Prostate gland (tissue), 2 donors: ENCODE measurements at regions not wholly inside any gene's neighbourhood (a gene's known extent, or its start where the extent isn't known, plus 50 kb on each side); places are given as distances from the start of the nearest gene placed in this dataset.

ENCODE experiments used
- DNase-seq: peaks from one replicate; pipeline ENCODE4 v3.0.0-alpha.2; 2019; ENCODE audit warnings: low spot score
- H3K27ac ChIP-seq, 2 donors: fragments of 200-600 bp; sonication (generic); 2 replicates each; pipeline ENCODE4 v1.5.1; 2017 to 2019
- H3K27me3 ChIP-seq: fragments of 200-600 bp; sonication (generic); replicated peaks from 2 replicates; pipeline ENCODE4 v1.5.1; 2019; ENCODE audit not compliant: insufficient read depth
- H3K36me3 ChIP-seq, 2 donors: fragments of 200-600 bp; sonication (generic); 1 replicate in 1 of 2; 2 replicates in 1 of 2; pipeline versions ENCODE4 v1.5.1 to v1.8.1; 2017 to 2019
- H3K4me1 ChIP-seq: fragments of 200-600 bp; sonication (generic); replicated peaks from 2 replicates; pipeline ENCODE4 v1.5.1; 2019
- H3K4me3 ChIP-seq, 2 donors: fragments of 200-600 bp; sonication (generic); 2 replicates each; pipeline ENCODE4 v1.5.1; 2017 to 2019
- H3K9me3 ChIP-seq: fragments of 200-600 bp; sonication (generic); 2 replicates; pipeline ENCODE4 v1.5.1; 2017
- CTCF ChIP-seq, 4 experiments: fragments of 200-600 bp in 2 of 4; fragments of 450-650 bp in 2 of 4; sonication (generic) in 2 of 4; IDR thresholded peaks; 1 replicate in 3 of 4; 2 replicates in 1 of 4; pipeline ENCODE4 v1.5.1; 2016 to 2019; ENCODE audit warnings: antibody characterized with exemption in 4 of 4, mild to moderate bottlenecking in 2 of 4, moderate library complexity in 2 of 4
- POLR2A ChIP-seq: fragments of 450-650 bp; IDR thresholded peaks from one replicate; pipeline ENCODE4 v1.6.1; 2016; ENCODE audit warnings: antibody characterized with exemption, mild to moderate bottlenecking
- POLR2AphosphoS5 ChIP-seq: sonication (generic); formaldehyde crosslinking; IDR thresholded peaks from one replicate; pipeline ENCODE4 v1.6.1; 2017; ENCODE audit warnings: antibody characterized with exemption
- WGBS: methylation state at CpG from one replicate; pipeline ENCODE4 v1.1.5; 2018; 5-methylcytosine and 5-hydroxymethylcytosine counted together
- intact Hi-C: fragments of 100-400 bp; cut with DNase I; formaldehyde crosslinking; loops from one replicate; pipeline ENCODE4 v1.14.2; 2022

GRCh38 chr12:47378907-47379306 lies 299.1 kb upstream of the AMIGO2 start:
- no peak overlapping the region for H3K27ac ChIP-seq
- H3K27me3 ChIP-seq: no peaks in the 10 kb centered on the region
- no peak overlapping the region for H3K4me3 ChIP-seq
- TF ChIP-seq CTCF (IDR thresholded peaks at IDR 0.05) (no peak), POLR2A (no peak), POLR2AphosphoS5 (no peak)
- H3K36me3 ChIP-seq: no peaks in the 10 kb centered on the region
- no peaks in the 10 kb centered on the region for H3K9me3 ChIP-seq
- intact Hi-C loops: no loop called here
- H3K4me1 ChIP-seq: no peaks in the 10 kb centered on the region
- no peak for DNase-seq

DNA sequence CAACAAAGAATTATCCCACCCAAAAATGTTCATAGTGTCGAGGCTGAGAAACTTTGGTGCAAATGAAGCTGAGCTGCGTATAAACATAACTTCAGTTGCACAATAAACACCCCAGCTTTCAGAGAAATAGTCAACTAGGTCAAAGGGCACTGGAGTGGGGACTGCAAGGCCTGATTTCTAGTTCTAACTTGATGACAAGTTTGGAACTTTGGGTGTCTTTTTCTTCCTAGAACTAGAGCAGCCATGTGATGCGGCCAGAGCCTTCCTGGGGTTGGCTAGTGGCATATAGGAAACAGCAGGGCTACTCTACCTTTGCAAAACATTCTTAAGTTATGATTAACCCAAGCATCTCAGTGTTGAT lies 298.4 kb upstream of the AMIGO2 start:
- Histone ChIP-seq H3K27me3 (no peaks in the 10 kb centered on the region), H3K9me3 (no peaks in the 10 kb centered on the region), H3K4me1 (no peaks in the 10 kb centered on the region), H3K36me3 (no peaks in the 10 kb centered on the region), H3K27ac (no peak overlapping the region), H3K4me3 (no peak overlapping the region)
- no peak for DNase-seq
- WGBS: 63% methylated on average over 3 of the region's 3 CpGs
- intact Hi-C loops: no loop called here
- TF ChIP-seq POLR2AphosphoS5: no peak
- TF ChIP-seq POLR2A: no peak
- no peak for TF ChIP-seq CTCF (IDR thresholded peaks at IDR 0.05)

GRCh38 chr12:47377414-47378221 lies 297.9 kb upstream of the AMIGO2 start:
- H3K27me3 ChIP-seq: no peaks in the 10 kb centered on the region
- TF ChIP-seq POLR2A (no peak), CTCF (IDR thresholded peaks at IDR 0.05) (no peak), POLR2AphosphoS5 (no peak)
- DNase-seq: no peak
- no peaks in the 10 kb centered on the region for H3K4me1 ChIP-seq
- H3K9me3 ChIP-seq: no peaks in the 10 kb centered on the region
- H3K27ac ChIP-seq: no peak overlapping the region
- no peak overlapping the region for H3K4me3 ChIP-seq
- intact Hi-C loops: no loop called here
- no peaks in the 10 kb centered on the region for H3K36me3 ChIP-seq
- 61% methylated on average over 12 of the region's 12 CpGs for WGBS

DNA sequence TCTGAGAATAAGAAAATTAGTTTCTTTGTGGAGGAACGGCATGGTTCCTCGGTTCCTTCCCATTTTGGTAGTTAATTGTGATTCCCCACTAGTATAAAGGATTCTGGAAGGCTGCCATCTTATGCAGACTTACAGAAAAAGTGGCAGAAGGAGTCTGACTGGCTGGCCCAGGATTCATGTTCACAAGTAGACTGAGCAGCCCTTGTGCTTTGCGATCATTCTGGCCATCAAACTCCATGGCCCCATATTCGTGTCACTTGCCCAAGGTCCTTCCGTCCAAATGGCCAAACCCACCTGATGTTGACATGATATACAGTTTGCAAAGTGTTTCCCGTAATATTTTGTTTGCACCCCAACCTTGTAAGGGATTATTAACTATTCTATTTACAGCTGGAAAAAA lies 297.2 kb upstream of the AMIGO2 start:
- intact Hi-C loops: no loop called here
- H3K27ac ChIP-seq: no peak overlapping the region
- 64% methylated on average over 6 of the region's 6 CpGs for WGBS

More for the DNA sequence above, 297.2 kb upstream of the AMIGO2 start:
- H3K4me3 ChIP-seq: no peak overlapping the region
- no peaks in the 10 kb centered on the region for H3K27me3 ChIP-seq
- H3K4me1 ChIP-seq: no peaks in the 10 kb centered on the region
- DNase-seq: no peak
- no peaks in the 10 kb centered on the region for H3K36me3 ChIP-seq
- no peaks in the 10 kb centered on the region for H3K9me3 ChIP-seq
- TF ChIP-seq CTCF (IDR thresholded peaks at IDR 0.05): no peak
- TF ChIP-seq POLR2A: no peak
- TF ChIP-seq POLR2AphosphoS5: no peak
